NB4 (cell line): ENCODE measurements at regions not wholly inside any gene's neighbourhood (a gene's known extent, or its start where the extent isn't known, plus 50 kb on each side); places are given as distances from the start of the nearest gene placed in this dataset.

ENCODE experiments used
- DNase-seq: peaks from one replicate; pipeline ENCODE4 v3.0.0; 2010; ENCODE audit warnings: low read depth
- H3K4me3 ChIP-seq: one replicate; pipeline ENCODE4 v1.5.1; 2011; ENCODE audit warnings: mild to moderate bottlenecking, low read depth, low read length, moderate library complexity
- CTCF ChIP-seq: IDR thresholded peaks from one replicate; pipeline ENCODE4 v1.5.1; 2012; ENCODE audit warnings: low read depth, low read length
- MAX ChIP-seq: IDR thresholded peaks from 2 replicates; pipeline ENCODE4 v1.6.1; 2011; ENCODE audit warnings: low read depth, low read length
- MYC ChIP-seq: IDR thresholded peaks from 2 replicates; pipeline ENCODE4 v1.6.1; 2011; ENCODE audit warnings: low read depth, low read length
- POLR2A ChIP-seq: IDR thresholded peaks from 2 replicates; pipeline ENCODE4 v1.6.1; 2011; ENCODE audit warnings: mild to moderate bottlenecking; ENCODE audit not compliant: insufficient read length; ENCODE audit errors: extremely low read depth

GRCh38 chr11:11125618-11126017 lies 227.4 kb downstream of the CSNK2A3 start:
- no peak overlapping the region for H3K4me3 ChIP-seq
- DNase-seq = no peak
- TF ChIP-seq CTCF (no peak), MYC (no peak), MAX (no peak), POLR2A (no peak)

GRCh38 chr11:11122749-11123148 lies 230.3 kb downstream of the CSNK2A3 start:
- H3K4me3 ChIP-seq = no peak overlapping the region
- TF ChIP-seq POLR2A (no peak), MAX (no peak), MYC (no peak), CTCF (no peak)
- no peak for DNase-seq

- TF ChIP-seq MYC (no peak), CTCF (no peak), MAX (no peak), POLR2A (no peak)
- DNase-seq = no peak
- H3K4me3 ChIP-seq = no peak overlapping the region
Measured at GRCh38 chr11:11119917-11120316, 233.1 kb downstream of the CSNK2A3 start.

- TF ChIP-seq MAX = no peak
- no peak for TF ChIP-seq CTCF
- no peak for TF ChIP-seq MYC
- TF ChIP-seq POLR2A = no peak
- no peak overlapping the region for H3K4me3 ChIP-seq
- no peak for DNase-seq
Measured at GRCh38 chr11:11117730-11118129, 235.3 kb downstream of the CSNK2A3 start.

GRCh38 chr11:11115475-11115874 lies 237.6 kb downstream of the CSNK2A3 start:
- no peak overlapping the region for H3K4me3 ChIP-seq
- TF ChIP-seq POLR2A (no peak), MYC (no peak), MAX (no peak), CTCF (no peak)
- no peak for DNase-seq

- no peak for DNase-seq
- no peak overlapping the region for H3K4me3 ChIP-seq
- no peak for TF ChIP-seq CTCF
- no peak for TF ChIP-seq MYC
- no peak for TF ChIP-seq POLR2A
- no peak for TF ChIP-seq MAX
Measured at GRCh38 chr11:11113626-11114025, 239.4 kb downstream of the CSNK2A3 start.
